ENCODE measurements at regions not wholly inside any gene's neighbourhood (a gene's known extent, or its start where the extent isn't known, plus 50 kb on each side); places are given as distances from the start of the nearest gene placed in this dataset.

- DNase-seq, result no peak
Observed at GRCh38 chr6:54646069-54646950, 200.3 kb upstream of the FAM83B start.

GRCh38 chr6:54646951-54647664, 199.5 kb upstream of the FAM83B start:
- DNase-seq, result no peak

- no peak for DNase-seq
Observed at GRCh38 chr6:54654381-54654780, 192.2 kb upstream of the FAM83B start.

GRCh38 chr6:54655162-54655561, 191.4 kb upstream of the FAM83B start:
- no peak for DNase-seq

GRCh38 chr6:54665278-54665677, 181.3 kb upstream of the FAM83B start:
- DNase-seq, result no peak

GRCh38 chr6:54680531-54680930, 166.0 kb upstream of the FAM83B start:
- DNase-seq, result no peak

GRCh38 chr6:54681267-54681666, 165.3 kb upstream of the FAM83B start:
- DNase-seq, result no peak

GRCh38 chr6:54681987-54682386, 164.6 kb upstream of the FAM83B start:
- no peak for DNase-seq

GRCh38 chr6:54689620-54690019, 157.0 kb upstream of the FAM83B start:
- DNase-seq, result no peak

GRCh38 chr6:54690596-54690995, 156.0 kb upstream of the FAM83B start:
- no peak for DNase-seq

GRCh38 chr6:54694928-54695532, 151.5 kb upstream of the FAM83B start:
- no peak for DNase-seq

GRCh38 chr6:54695815-54696214, 150.8 kb upstream of the FAM83B start:
- no peak for DNase-seq

- no peak for DNase-seq
Observed at GRCh38 chr6:54697424-54697823, 149.1 kb upstream of the FAM83B start.

GRCh38 chr6:54698974-54699373, 147.6 kb upstream of the FAM83B start:
- no peak for DNase-seq

- DNase-seq, result no peak
Observed at GRCh38 chr6:54700158-54700557, 146.4 kb upstream of the FAM83B start.

GRCh38 chr6:54702772-54703171, 143.8 kb upstream of the FAM83B start:
- DNase-seq, result no peak

GRCh38 chr6:54706391-54706790, 140.2 kb upstream of the FAM83B start:
- DNase-seq, result no peak

- no peak for DNase-seq
Observed at GRCh38 chr6:54706844-54707605, 139.5 kb upstream of the FAM83B start.

GRCh38 chr6:54710456-54710855, 136.1 kb upstream of the FAM83B start:
- DNase-seq, result no peak

- DNase-seq, result no peak
Observed at GRCh38 chr6:54716010-54716409, 130.6 kb upstream of the FAM83B start.

GRCh38 chr6:54716877-54717276, 129.7 kb upstream of the FAM83B start:
- no peak for DNase-seq

GRCh38 chr6:54717849-54718455, 128.6 kb upstream of the FAM83B start:
- peak; percentile 68 to 74 for DNase-seq
